GM12878 (cell line): ENCODE measurements at regions not wholly inside any gene's neighbourhood (a gene's known extent, or its start where the extent isn't known, plus 50 kb on each side); places are given as distances from the start of the nearest gene placed in this dataset.

Experiments used
- ATAC-seq: fragments of 200-7000 bp; cut with Tn5 transposase; 3 replicates; pipeline ENCODE4 v1.9.1; 2020; ENCODE audit warnings: mild to moderate bottlenecking, moderate library complexity
- BruUV-seq: library from RNA; stranded (reverse); fragments of 400-500 nt; replicated peaks from 2 replicates; lab custom pipeline; 2021; lab: Mats Ljungman, UMichigan
- CTCF ChIA-PET: fragments of 300-600 bp; sonication (Branson Sonifier 250); formaldehyde crosslinking; extraction: SDS; loops from one replicate; lab custom pipeline; 2021; ENCODE audit warnings: inconsistent platforms; lab: Yijun Ruan, JAX
- POLR2A ChIA-PET: fragments of 350-600 bp; formaldehyde crosslinking; extraction: SDS; loops from one replicate; lab custom pipeline; 2021; ENCODE audit warnings: inconsistent platforms; lab: Charles Lee
- RAD21 ChIA-PET: fragments of 300-600 bp; sonication (Branson Sonifier 250); formaldehyde crosslinking; loops from one replicate; lab custom pipeline; 2023; ENCODE audit warnings: antibody characterized with exemption; ENCODE audit not compliant: unreplicated experiment; lab: Charles Lee
- SMC1A ChIA-PET: fragments of 300-600 bp; sonication (Branson Sonifier 250); formaldehyde crosslinking; loops from one replicate; lab custom pipeline; 2023; ENCODE audit not compliant: unreplicated experiment, uncharacterized antibody; lab: Charles Lee
- DNase-seq: peaks from one replicate; pipeline ENCODE4 v3.0.0-alpha.2; 2011; ENCODE audit warnings: low read depth, low spot score
- FAIRE-seq: peaks from 3 replicates; lab custom pipeline; 2011; peaks lifted over from hg19 to GRCh38; lab: Jason Lieb, UNC
- H2AFZ ChIP-seq: 2 replicates; pipeline ENCODE4 v1.6.0; 2011; ENCODE audit warnings: low read depth, low read length, control low read depth; ENCODE audit not compliant: control insufficient read depth
- H3K27ac ChIP-seq: 2 replicates; pipeline ENCODE4 v1.5.1; 2011; ENCODE audit warnings: control low read depth; ENCODE audit not compliant: control insufficient read depth, insufficient read depth
- H3K27me3 ChIP-seq, 2 experiments: replicated peaks in 1 of 2; 2 replicates each; pipeline versions ENCODE4 v1.6.0 to v1.6.1; 2011; ENCODE audit warnings: low read length in 1 of 2; ENCODE audit not compliant: control insufficient read depth in 2 of 2, insufficient read depth in 2 of 2
- H3K36me3 ChIP-seq, 2 experiments: 2 replicates each; pipeline ENCODE4 v1.5.1; 2011; ENCODE audit warnings: low read length in 1 of 2; ENCODE audit not compliant: control insufficient read depth in 2 of 2, insufficient read depth in 2 of 2
- H3K4me1 ChIP-seq: 2 replicates; pipeline ENCODE4 v1.6.1; 2011; ENCODE audit warnings: mild to moderate bottlenecking, low read length, moderate library complexity, mixed read lengths; ENCODE audit not compliant: control insufficient read depth, insufficient read depth
- H3K4me2 ChIP-seq: 2 replicates; pipeline ENCODE4 v1.6.0; 2011; ENCODE audit warnings: control low read depth; ENCODE audit not compliant: control insufficient read depth, insufficient read depth
- H3K4me3 ChIP-seq: fragments of 200-600 bp; sonication (generic); 2 replicates; pipeline ENCODE4 v1.5.1; 2016
- H3K79me2 ChIP-seq: 2 replicates; pipeline ENCODE4 v1.6.0; 2011; ENCODE audit warnings: low read length; ENCODE audit not compliant: control insufficient read depth, insufficient read depth
- H3K9ac ChIP-seq: 2 replicates; pipeline ENCODE4 v1.8.0; 2011; ENCODE audit warnings: low read length, control low read depth, mixed read lengths; ENCODE audit not compliant: control insufficient read depth, insufficient read depth
- H3K9me3 ChIP-seq: replicated peaks from 3 replicates; pipeline ENCODE4 v1.5.1; 2011; ENCODE audit warnings: mild to moderate bottlenecking, low read length; ENCODE audit not compliant: control insufficient read depth, insufficient read depth
- H4K20me1 ChIP-seq: 2 replicates; pipeline ENCODE4 v1.6.0; 2011; ENCODE audit not compliant: control insufficient read depth, insufficient read depth
- SIN3A ChIP-seq: IDR thresholded peaks from 2 replicates; pipeline ENCODE4 v1.6.1; 2012; ENCODE audit warnings: low read depth, low read length, improper control_type of control experiment
- TCF12 ChIP-seq: IDR thresholded peaks from 2 replicates; pipeline ENCODE4 v1.6.1; 2011; ENCODE audit warnings: low read depth, mild to moderate bottlenecking, low read length
- WGBS: methylation state at CpG from one replicate; pipeline ENCODE4 v1.1.6; 2016; ENCODE audit warnings: low lambda C conversion rate; ENCODE audit not compliant: insufficient replicate concordance, insufficient coverage; ENCODE audit errors: missing lambda C conversion rate; 5-methylcytosine and 5-hydroxymethylcytosine counted together
- in situ Hi-C: fragments of 300-500 bp; cut with MboI; formaldehyde crosslinking; loops from 9 replicates; pipeline ENCODE4 v1.14.3; 2018; ENCODE audit warnings: mixed read lengths
- intact Hi-C: fragments of 100-400 bp; cut with micrococcal nuclease; formaldehyde crosslinking; loops from one replicate; pipeline ENCODE4 v1.14.2; 2022; ENCODE audit not compliant: unreplicated experiment
- TF ChIP-seq, protein P1 (sequence below): fragments of 450-650 bp; IDR thresholded peaks from 2 replicates; pipeline ENCODE4 v1.6.1; 2017; ENCODE audit warnings: mild to moderate bottlenecking, moderate library complexity

GRCh38 chr16:66143415-66143814, 223.1 kb upstream of the CDH5 start (continued):
- TF ChIP-seq, protein P1, sequence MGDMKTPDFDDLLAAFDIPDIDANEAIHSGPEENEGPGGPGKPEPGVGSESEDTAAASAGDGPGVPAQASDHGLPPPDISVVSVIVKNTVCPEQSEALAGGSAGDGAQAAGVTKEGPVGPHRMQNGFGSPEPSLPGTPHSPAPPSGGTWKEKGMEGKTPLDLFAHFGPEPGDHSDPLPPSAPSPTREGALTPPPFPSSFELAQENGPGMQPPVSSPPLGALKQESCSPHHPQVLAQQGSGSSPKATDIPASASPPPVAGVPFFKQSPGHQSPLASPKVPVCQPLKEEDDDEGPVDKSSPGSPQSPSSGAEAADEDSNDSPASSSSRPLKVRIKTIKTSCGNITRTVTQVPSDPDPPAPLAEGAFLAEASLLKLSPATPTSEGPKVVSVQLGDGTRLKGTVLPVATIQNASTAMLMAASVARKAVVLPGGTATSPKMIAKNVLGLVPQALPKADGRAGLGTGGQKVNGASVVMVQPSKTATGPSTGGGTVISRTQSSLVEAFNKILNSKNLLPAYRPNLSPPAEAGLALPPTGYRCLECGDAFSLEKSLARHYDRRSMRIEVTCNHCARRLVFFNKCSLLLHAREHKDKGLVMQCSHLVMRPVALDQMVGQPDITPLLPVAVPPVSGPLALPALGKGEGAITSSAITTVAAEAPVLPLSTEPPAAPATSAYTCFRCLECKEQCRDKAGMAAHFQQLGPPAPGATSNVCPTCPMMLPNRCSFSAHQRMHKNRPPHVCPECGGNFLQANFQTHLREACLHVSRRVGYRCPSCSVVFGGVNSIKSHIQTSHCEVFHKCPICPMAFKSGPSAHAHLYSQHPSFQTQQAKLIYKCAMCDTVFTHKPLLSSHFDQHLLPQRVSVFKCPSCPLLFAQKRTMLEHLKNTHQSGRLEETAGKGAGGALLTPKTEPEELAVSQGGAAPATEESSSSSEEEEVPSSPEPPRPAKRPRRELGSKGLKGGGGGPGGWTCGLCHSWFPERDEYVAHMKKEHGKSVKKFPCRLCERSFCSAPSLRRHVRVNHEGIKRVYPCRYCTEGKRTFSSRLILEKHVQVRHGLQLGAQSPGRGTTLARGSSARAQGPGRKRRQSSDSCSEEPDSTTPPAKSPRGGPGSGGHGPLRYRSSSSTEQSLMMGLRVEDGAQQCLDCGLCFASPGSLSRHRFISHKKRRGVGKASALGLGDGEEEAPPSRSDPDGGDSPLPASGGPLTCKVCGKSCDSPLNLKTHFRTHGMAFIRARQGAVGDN, result no peak

DNA sequence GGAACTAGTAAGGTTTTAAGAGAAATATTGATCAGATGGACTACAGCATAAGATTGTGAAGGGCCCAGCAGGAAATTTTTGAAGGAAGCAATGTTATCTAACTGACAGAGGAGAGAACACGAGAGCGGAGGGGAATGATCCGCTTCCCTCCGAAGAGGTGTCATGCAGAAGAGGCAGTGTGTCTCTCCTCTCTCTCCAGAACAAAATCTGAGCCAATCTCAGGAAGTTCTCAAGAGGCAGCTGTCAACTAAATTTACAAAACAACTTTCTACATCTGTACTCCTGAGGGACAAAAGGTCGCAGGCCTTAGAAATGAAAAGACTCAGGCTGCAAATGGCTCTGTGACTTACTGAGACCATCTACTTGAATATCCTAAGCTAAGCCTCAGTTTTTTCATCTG, 224.6 kb upstream of the CDH5 start:
- no peaks in the 10 kb centered on the region for H3K79me2 ChIP-seq
- in situ Hi-C loops (no loop called here), intact Hi-C loops (no loop called here)
- no peak for FAIRE-seq
- POLR2A ChIA-PET, result no interaction called here
- H3K27me3 ChIP-seq, result peaks cover 0 to 3% of the 10 kb centered on the region in 2 experiments; a peak in 3 of 4 replicates
- no peak overlapping the region for H3K9ac ChIP-seq
- BruUV-seq, result no TSS peak
- no peak overlapping the region for H3K4me2 ChIP-seq
- H3K36me3 ChIP-seq, result no peaks in the 10 kb centered on the region
- 70% methylated on average over 5 of the region's 5 CpGs for WGBS
- ATAC-seq, result no peak
- no peak overlapping the region for H2AFZ ChIP-seq
- SMC1A ChIA-PET, result no interaction called here
- TF ChIP-seq SIN3A, result no peak
- TF ChIP-seq TCF12, result no peak
- TF ChIP-seq, all 136 proteins: peak for 0
- ChIA-PET RAD21 (no interaction called here), CTCF (no interaction called here)
- Histone ChIP-seq H4K20me1 (no peaks in the 10 kb centered on the region), H3K4me1 (no peaks in the 10 kb centered on the region), H3K27ac (no peak overlapping the region), H3K4me3 (no peak overlapping the region), H3K9me3 (no peaks in the 10 kb centered on the region)
- no peak for DNase-seq
